ENCODE measurements at regions not wholly inside any gene's neighbourhood (a gene's known extent, or its start where the extent isn't known, plus 50 kb on each side); places are given as distances from the start of the nearest gene placed in this dataset.

DNA sequence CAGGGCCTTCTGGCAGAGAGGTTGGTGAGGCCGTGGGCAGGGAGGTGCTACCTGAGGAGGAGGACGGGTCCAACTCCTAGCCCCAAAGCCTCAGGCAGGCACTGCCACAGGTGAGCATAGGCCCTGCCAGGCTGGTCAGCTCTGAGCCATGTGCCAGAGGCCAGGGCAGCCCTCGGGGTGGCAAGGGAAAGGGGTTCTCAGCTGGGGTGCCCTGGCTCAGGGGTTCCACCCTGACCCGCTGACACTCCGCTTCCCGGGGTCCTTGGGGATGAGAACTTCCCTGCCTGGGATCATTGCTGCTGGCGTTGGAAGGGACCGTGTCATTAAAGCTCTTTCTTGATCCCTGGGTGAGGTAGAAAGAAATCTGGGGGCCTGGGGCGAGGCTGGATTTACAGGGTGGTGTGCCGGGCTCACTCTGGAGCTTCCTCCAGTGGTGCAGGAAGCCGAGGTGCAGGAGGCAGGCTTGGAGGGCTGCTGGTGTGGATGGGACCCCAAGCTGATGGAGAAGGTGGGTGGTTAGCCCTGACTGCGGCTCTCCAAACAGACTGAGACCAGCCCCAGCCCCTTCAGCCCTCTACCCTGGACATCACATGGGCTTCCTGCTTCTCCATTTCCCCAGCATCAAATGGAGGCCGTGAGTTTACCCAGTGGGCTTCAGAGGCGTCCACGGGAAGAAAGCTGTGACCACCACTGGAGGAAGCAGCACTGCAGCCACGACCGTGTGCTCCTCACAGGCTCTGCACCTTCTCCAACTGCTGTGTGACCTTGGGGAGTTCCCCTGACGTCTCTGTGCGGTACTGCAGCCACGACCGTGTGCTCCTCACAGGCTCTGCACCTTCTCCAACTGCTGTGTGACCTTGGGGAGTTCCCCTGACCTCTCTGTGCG lies 295.2 kb downstream of the NDUFA10 start:
- no peaks in the 10 kb centered on the region for H4K20me1 ChIP-seq (ENCODE audit: control insufficient read depth, extremely low read depth, insufficient read depth, low read length)
- TF ChIP-seq, protein P1, sequence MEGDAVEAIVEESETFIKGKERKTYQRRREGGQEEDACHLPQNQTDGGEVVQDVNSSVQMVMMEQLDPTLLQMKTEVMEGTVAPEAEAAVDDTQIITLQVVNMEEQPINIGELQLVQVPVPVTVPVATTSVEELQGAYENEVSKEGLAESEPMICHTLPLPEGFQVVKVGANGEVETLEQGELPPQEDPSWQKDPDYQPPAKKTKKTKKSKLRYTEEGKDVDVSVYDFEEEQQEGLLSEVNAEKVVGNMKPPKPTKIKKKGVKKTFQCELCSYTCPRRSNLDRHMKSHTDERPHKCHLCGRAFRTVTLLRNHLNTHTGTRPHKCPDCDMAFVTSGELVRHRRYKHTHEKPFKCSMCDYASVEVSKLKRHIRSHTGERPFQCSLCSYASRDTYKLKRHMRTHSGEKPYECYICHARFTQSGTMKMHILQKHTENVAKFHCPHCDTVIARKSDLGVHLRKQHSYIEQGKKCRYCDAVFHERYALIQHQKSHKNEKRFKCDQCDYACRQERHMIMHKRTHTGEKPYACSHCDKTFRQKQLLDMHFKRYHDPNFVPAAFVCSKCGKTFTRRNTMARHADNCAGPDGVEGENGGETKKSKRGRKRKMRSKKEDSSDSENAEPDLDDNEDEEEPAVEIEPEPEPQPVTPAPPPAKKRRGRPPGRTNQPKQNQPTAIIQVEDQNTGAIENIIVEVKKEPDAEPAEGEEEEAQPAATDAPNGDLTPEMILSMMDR (optimal IDR thresholded peaks at IDR 0.05 in 1 of 3, IDR thresholded peaks at IDR 0.05 in 1 of 3, conservative IDR thresholded peaks at IDR 0.05 in 1 of 3; ENCODE audit: extremely low read depth in 1 of 3, insufficient read depth in 2 of 3, low read length in 3 of 3) = no peak
- TF ChIP-seq EZH2 (IDR thresholded peaks at IDR 0.05; ENCODE audit: low read length) = no peak
- H3K4me1 ChIP-seq (ENCODE audit: control insufficient read depth, extremely low read depth, insufficient read depth, low read length) = no peaks in the 10 kb centered on the region
- dilution Hi-C loops (cut with MboI; ENCODE audit: extremely low pct_ligation_motif_present, low sequenced_read_pairs) = no loop called here
- no peaks in the 10 kb centered on the region for H3K79me2 ChIP-seq (ENCODE audit: control insufficient read depth, insufficient read depth, low read length)
- no peak overlapping the region for H3K9ac ChIP-seq (ENCODE audit: control insufficient read depth, extremely low read depth, insufficient read depth, low read length)
- H3K4me2 ChIP-seq (ENCODE audit: control insufficient read depth, extremely low read depth, insufficient read depth, low read depth, low read length) = no peak overlapping the region
- DNase-seq (ENCODE audit: low read depth, low spot score) (no peak), FAIRE-seq (no peak)
- H3K9me3 ChIP-seq (ENCODE audit: control insufficient read depth, low read depth, low read length) = no peaks in the 10 kb centered on the region
- peaks cover 8% of the 10 kb centered on the region for H3K27me3 ChIP-seq (ENCODE audit: control insufficient read depth, extremely low read depth, insufficient read depth, low read length)
- H3K27ac ChIP-seq (ENCODE audit: control insufficient read depth, insufficient read depth, low read length) = no peak overlapping the region
- H3K36me3 ChIP-seq (ENCODE audit: control insufficient read depth in 2 of 2, extremely low read depth in 1 of 2, insufficient read depth in 2 of 2, low read length in 2 of 2) = no peaks in the 10 kb centered on the region
- no peaks in the 10 kb centered on the region for H3K9me1 ChIP-seq (ENCODE audit: control insufficient read depth, extremely low read depth, insufficient read depth, low read length)
- no peak overlapping the region for H3K4me3 ChIP-seq (ENCODE audit: control insufficient read depth in 2 of 3, extremely low read depth in 1 of 3, insufficient read depth in 2 of 3, low read depth in 1 of 3, low read length in 3 of 3)
- no peak overlapping the region for H2AFZ ChIP-seq (ENCODE audit: control insufficient read depth, low read length)

DNA sequence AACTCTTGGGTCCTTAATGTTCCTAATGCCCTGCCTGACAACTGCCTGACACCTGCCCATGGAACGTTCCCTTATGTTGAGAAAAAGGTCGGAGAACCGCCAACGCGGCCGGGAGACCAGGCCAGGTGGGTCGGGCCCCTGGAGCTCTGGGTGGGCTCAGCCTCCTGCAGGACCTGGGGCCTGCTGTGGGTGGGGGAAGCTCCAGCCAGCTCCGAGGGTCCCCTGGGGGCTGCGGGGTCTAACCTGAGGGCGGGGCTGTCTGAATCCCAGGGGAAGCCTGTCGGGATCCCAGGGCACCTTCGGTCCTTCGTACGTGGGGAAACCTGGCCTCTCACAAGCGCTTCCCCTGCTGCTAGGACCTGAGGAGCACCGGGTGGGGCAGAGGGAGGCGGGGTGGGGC lies 296.0 kb downstream of the NDUFA10 start:
- Histone ChIP-seq H3K4me2 (ENCODE audit: control insufficient read depth, extremely low read depth, insufficient read depth, low read depth, low read length) (no peak overlapping the region), H3K36me3 (ENCODE audit: control insufficient read depth in 2 of 2, extremely low read depth in 1 of 2, insufficient read depth in 2 of 2, low read length in 2 of 2) (no peaks in the 10 kb centered on the region), H3K9me1 (ENCODE audit: control insufficient read depth, extremely low read depth, insufficient read depth, low read length) (no peaks in the 10 kb centered on the region), H3K9ac (ENCODE audit: control insufficient read depth, extremely low read depth, insufficient read depth, low read length) (no peak overlapping the region), H2AFZ (ENCODE audit: control insufficient read depth, low read length) (no peak overlapping the region), H3K79me2 (ENCODE audit: control insufficient read depth, insufficient read depth, low read length) (no peaks in the 10 kb centered on the region), H3K27ac (ENCODE audit: control insufficient read depth, insufficient read depth, low read length) (no peak overlapping the region), H3K9me3 (ENCODE audit: control insufficient read depth, low read depth, low read length) (no peaks in the 10 kb centered on the region), H3K4me3 (ENCODE audit: control insufficient read depth in 2 of 3, extremely low read depth in 1 of 3, insufficient read depth in 2 of 3, low read depth in 1 of 3, low read length in 3 of 3) (no peak overlapping the region), H3K27me3 (ENCODE audit: control insufficient read depth, extremely low read depth, insufficient read depth, low read length) (peaks cover 15% of the 10 kb centered on the region), H3K4me1 (ENCODE audit: control insufficient read depth, extremely low read depth, insufficient read depth, low read length) (no peaks in the 10 kb centered on the region), H4K20me1 (ENCODE audit: control insufficient read depth, extremely low read depth, insufficient read depth, low read length) (no peaks in the 10 kb centered on the region)
- no peak for DNase-seq (ENCODE audit: low read depth, low spot score)
- dilution Hi-C loops (cut with MboI; ENCODE audit: extremely low pct_ligation_motif_present, low sequenced_read_pairs) = no loop called here
- no peak for TF ChIP-seq EZH2 (IDR thresholded peaks at IDR 0.05; ENCODE audit: low read length)
- TF ChIP-seq, protein P1 (optimal IDR thresholded peaks at IDR 0.05 in 1 of 3, IDR thresholded peaks at IDR 0.05 in 1 of 3, conservative IDR thresholded peaks at IDR 0.05 in 1 of 3; ENCODE audit: extremely low read depth in 1 of 3, insufficient read depth in 2 of 3, low read length in 3 of 3) = no peak
- FAIRE-seq = no peak

Data from keratinocyte (primary cell).